K562 (cell line): ENCODE measurements at regions not wholly inside any gene's neighbourhood (a gene's known extent, or its start where the extent isn't known, plus 50 kb on each side); places are given as distances from the start of the nearest gene placed in this dataset.

Experiments
- ATAC-seq: fragments of 200-7000 bp; cut with Tn5 transposase; 3 replicates; pipeline ENCODE4 v1.9.1; 2020; ENCODE audit warnings: moderate library complexity
- BruUV-seq: library from RNA; stranded (reverse); fragments of 400-500 nt; replicated peaks from 2 replicates; lab custom pipeline; 2021; lab: Mats Ljungman, UMichigan
- CTCF ChIA-PET: fragments of 300-600 bp; formaldehyde crosslinking; extraction: SDS; loops from one replicate; lab custom pipeline; 2021; ENCODE audit warnings: low intra/inter-chr PET ratio; lab: Yijun Ruan, JAX
- POLR2A ChIA-PET: fragments of 300-600, 350-650 bp; sonication (Branson Sonifier 250); formaldehyde crosslinking; extraction: SDS; loops from one replicate; lab custom pipeline; 2021; ENCODE audit warnings: antibody characterized with exemption, inconsistent platforms; lab: Yijun Ruan, JAX
- DNase-seq, 4 experiments: peaks; one replicate each; pipeline versions ENCODE4 v3.0.0 to v3.0.0-alpha.2; 2011 to 2018; ENCODE audit warnings: low spot score in 3 of 4, mixed read lengths in 3 of 4; ENCODE audit errors: extremely low read depth in 1 of 4
- FAIRE-seq: peaks from 2 replicates; lab custom pipeline; 2011; peaks lifted over from hg19 to GRCh38; lab: Jason Lieb, UNC
- H2AFZ ChIP-seq: 2 replicates; pipeline ENCODE4 v1.6.0; 2011; ENCODE audit warnings: low read depth, low read length, control low read depth, inconsistent platforms
- H3K27ac ChIP-seq: fragments of 200-600 bp; 3 replicates; pipeline ENCODE4 v1.8.0; 2011; ENCODE audit warnings: low read depth, mild to moderate bottlenecking, control low read depth, inconsistent platforms, low read length, moderate library complexity, mixed read lengths; ENCODE audit errors: extremely low read depth
- H3K27me3 ChIP-seq, 2 experiments: fragments of 300-600 bp in 1 of 2; 2 replicates in 1 of 2; 3 replicates in 1 of 2; pipeline versions ENCODE4 v1.6.0 to v1.8.0; 2011; ENCODE audit warnings: inconsistent platforms in 2 of 2, low read length in 2 of 2, mild to moderate bottlenecking in 1 of 2, mixed read lengths in 1 of 2, moderate library complexity in 1 of 2; ENCODE audit not compliant: control insufficient read depth in 2 of 2, insufficient read depth in 2 of 2
- H3K36me3 ChIP-seq: fragments of 300-600 bp; 3 replicates; pipeline ENCODE4 v1.8.0; 2011; ENCODE audit warnings: mild to moderate bottlenecking, low read length, inconsistent platforms; ENCODE audit not compliant: control insufficient read depth, insufficient read depth
- H3K4me1 ChIP-seq, 2 experiments: fragments of 200-600 bp in 1 of 2; replicated peaks in 1 of 2; 2 replicates in 1 of 2; 3 replicates in 1 of 2; pipeline versions ENCODE4 v1.5.1 to v1.8.0; 2011; ENCODE audit warnings: inconsistent platforms in 2 of 2, low read length in 2 of 2, mild to moderate bottlenecking in 1 of 2, mixed read lengths in 1 of 2, moderate library complexity in 1 of 2; ENCODE audit not compliant: control insufficient read depth in 2 of 2, insufficient read depth in 2 of 2
- H3K4me2 ChIP-seq: 2 replicates; pipeline ENCODE4 v1.6.1; 2011; ENCODE audit warnings: low read length, control low read depth, inconsistent platforms, mixed read lengths; ENCODE audit not compliant: insufficient read depth
- H3K4me3 ChIP-seq: fragments of 200-600 bp; sonication (generic), shearing (Covaris generic); 2 replicates; pipeline ENCODE4 v1.5.1; 2016; ENCODE audit warnings: control low read depth, inconsistent platforms
- H3K79me2 ChIP-seq: fragments of 200-600 bp; 3 replicates; pipeline ENCODE4 v1.8.0; 2011; ENCODE audit warnings: low read length, inconsistent platforms; ENCODE audit not compliant: control insufficient read depth, insufficient read depth
- H3K9ac ChIP-seq, 2 experiments: 2 replicates each; pipeline versions ENCODE4 v1.6.0 to v1.6.1; 2011; ENCODE audit warnings: low read depth in 2 of 2, low read length in 2 of 2, control low read depth in 1 of 2, inconsistent platforms in 1 of 2, mild to moderate bottlenecking in 1 of 2, mixed read lengths in 1 of 2; ENCODE audit not compliant: insufficient read depth in 1 of 2
- H3K9me1 ChIP-seq: one replicate; pipeline ENCODE4 v1.6.0; 2011; ENCODE audit warnings: inconsistent platforms, mild to moderate bottlenecking, low read length, moderate library complexity; ENCODE audit not compliant: control insufficient read depth, insufficient read depth
- H3K9me3 ChIP-seq: replicated peaks from 2 replicates; pipeline ENCODE4 v1.5.1; 2011; ENCODE audit warnings: low read depth, low read length, inconsistent platforms; ENCODE audit not compliant: control insufficient read depth, insufficient read depth
- H4K20me1 ChIP-seq: replicated peaks from 2 replicates; pipeline ENCODE4 v1.6.1; 2011; ENCODE audit warnings: low read length, inconsistent platforms, mixed read lengths; ENCODE audit not compliant: control insufficient read depth, insufficient read depth
- FOXP1 ChIP-seq: sonication (generic); formaldehyde crosslinking; IDR thresholded peaks from 2 replicates; pipeline ENCODE4 v1.8.0; 2022; ENCODE audit warnings: mild to moderate bottlenecking, missing genetic modification reagents
- GMEB1 ChIP-seq: fragments of 250-450 bp; sonication (Bioruptor Pico); IDR thresholded peaks from 2 replicates; pipeline ENCODE4 v1.4.0; 2020; ENCODE audit warnings: mild to moderate bottlenecking
- MCM7 ChIP-seq, 2 experiments: fragments of 450-650 bp; IDR thresholded peaks; 2 replicates each; pipeline ENCODE4 v1.6.1; 2016 to 2018
- MLX ChIP-seq, 2 experiments: fragments of 450-650 bp in 1 of 2; sonication (generic) in 1 of 2; formaldehyde crosslinking; conservative IDR thresholded peaks; 2 replicates each; pipeline versions ENCODE4 v1.4.0 to v1.8.1; 2020 to 2022; ENCODE audit warnings: mild to moderate bottlenecking in 1 of 2, missing genetic modification reagents in 1 of 2
- NFE2 ChIP-seq: IDR thresholded peaks from 2 replicates; pipeline ENCODE4 v1.6.1; 2014; ENCODE audit warnings: antibody characterized with exemption, low read depth
- NR0B1 ChIP-seq: fragments of 450-650 bp; IDR thresholded peaks from one replicate; pipeline ENCODE4 v1.6.1; 2018; ENCODE audit warnings: mild to moderate bottlenecking, moderate library complexity; ENCODE audit not compliant: partially characterized antibody
- PHF21A ChIP-seq: fragments of 450-650 bp; IDR thresholded peaks from 2 replicates; pipeline ENCODE4 v1.6.1; 2017; ENCODE audit warnings: low read depth, borderline replicate concordance
- SNIP1 ChIP-seq: fragments of 450-650 bp; IDR thresholded peaks from 2 replicates; pipeline ENCODE4 v1.7.1; 2017; ENCODE audit warnings: low read depth, mild to moderate bottlenecking
- THAP12 ChIP-seq: fragments of 250-450 bp; sonication (Bioruptor Pico); IDR thresholded peaks from 2 replicates; pipeline ENCODE4 v1.9.0; 2021; ENCODE audit warnings: mild to moderate bottlenecking, inconsistent platforms
- U2AF1 ChIP-seq: fragments of 200-400 bp; formaldehyde crosslinking; optimal IDR thresholded peaks from 2 replicates; pipeline ENCODE3; 2017; ENCODE audit warnings: mild to moderate bottlenecking, low read depth, low read length, moderate library complexity
- ZBTB1 ChIP-seq: sonication (generic); formaldehyde crosslinking; IDR thresholded peaks from 2 replicates; pipeline ENCODE4 v1.8.1; 2023; ENCODE audit warnings: missing genetic modification reagents, low read depth, mild to moderate bottlenecking, borderline replicate concordance
- WGBS: fragments of 100-300 bp; shearing (Covaris generic); methylation state at CpG from one replicate; pipeline ENCODE4 v1.1.6; 2016; ENCODE audit warnings: low coverage, mixed read lengths; ENCODE audit not compliant: insufficient coverage; ENCODE audit errors: missing lambda C conversion rate; 5-methylcytosine and 5-hydroxymethylcytosine counted together
- in situ Hi-C: fragments of 300-500 bp; cut with MboI; formaldehyde crosslinking; loops from 4 replicates; pipeline ENCODE4 v1.15.0; 2018; ENCODE audit warnings: inconsistent platforms, mixed read lengths
- intact Hi-C: fragments of 100-400 bp; cut with micrococcal nuclease; formaldehyde crosslinking; loops from 2 replicates; pipeline ENCODE4 v1.14.2; 2022

GRCh38 chr4:32771491-32771890, 2051.3 kb downstream of the PCDH7 start:
- BruUV-seq, result no TSS peak
- ChIA-PET POLR2A (no interaction called here), CTCF (no interaction called here)
- Histone ChIP-seq H3K36me3 (no peaks in the 10 kb centered on the region), H3K27me3 (no peaks in the 10 kb centered on the region), H4K20me1 (no peaks in the 10 kb centered on the region), H3K27ac (no peak overlapping the region), H3K9me3 (no peaks in the 10 kb centered on the region), H3K4me3 (no peak overlapping the region), H3K9ac (no peak overlapping the region), H2AFZ (no peak overlapping the region), H3K79me2 (no peaks in the 10 kb centered on the region), H3K4me1 (no peaks in the 10 kb centered on the region), H3K4me2 (no peak overlapping the region), H3K9me1 (no peaks in the 10 kb centered on the region)
- ATAC-seq, result no peak
- intact Hi-C loops (no loop called here), in situ Hi-C loops (no loop called here)
- DNase-seq, result no peak
- 0% methylated on average over 6 of the region's 6 CpGs for WGBS
- FAIRE-seq, result no peak
- no peak for TF ChIP-seq ZBTB1 (CRISPR knock-in tag)
- TF ChIP-seq NR0B1, result no peak

- Histone ChIP-seq H3K4me2 (no peak overlapping the region), H3K9me3 (no peaks in the 10 kb centered on the region), H2AFZ (no peak overlapping the region), H3K4me1 (no peaks in the 10 kb centered on the region), H3K27me3 (no peaks in the 10 kb centered on the region), H3K9ac (no peak overlapping the region), H3K27ac (no peak overlapping the region), H3K9me1 (no peaks in the 10 kb centered on the region), H3K36me3 (no peaks in the 10 kb centered on the region), H4K20me1 (no peaks in the 10 kb centered on the region), H3K79me2 (no peaks in the 10 kb centered on the region), H3K4me3 (no peak overlapping the region)
- FAIRE-seq, result no peak
- CTCF ChIA-PET, result no interaction called here
- intact Hi-C loops, result no loop called here
- WGBS, result 0% methylated on average over 5 of the region's 5 CpGs
- POLR2A ChIA-PET, result no interaction called here
- DNase-seq, result peak in 1 of 4 experiments; percentile 0
- in situ Hi-C loops, result no loop called here
- no TSS peak for BruUV-seq
- ATAC-seq, result no peak
- TF ChIP-seq MCM7 (IDR thresholded peaks at IDR 0.05) (no peak), SNIP1 (no peak), PHF21A (no peak), U2AF1 (no peak), NFE2 (no peak), FOXP1 (CRISPR knock-in tag) (no peak), MLX (CRISPR knock-in tag; conservative IDR thresholded peaks at IDR 0.05) (no peak), GMEB1 (CRISPR knock-in tag) (no peak), THAP12 (no peak)
These were observed 2054.9 kb downstream of the PCDH7 start for GRCh38 chr4:32775049-32775448.
